ENCODE measurements at regions not wholly inside any gene's neighbourhood (a gene's known extent, or its start where the extent isn't known, plus 50 kb on each side); places are given as distances from the start of the nearest gene placed in this dataset.

- 75 to 86% methylated on average over 6 of the region's 6 CpGs for WGBS, 2 donors
- Histone ChIP-seq H3K27me3 (ENCODE audit: control insufficient read depth in 3 of 3, insufficient read depth in 3 of 3, low read length in 2 of 3) (no peaks in the 10 kb centered on the region), H3K4me3 (no peak overlapping the region), H3K27ac (ENCODE audit: low read depth in 1 of 2, low read length in 1 of 2) (no peak overlapping the region), H3K9ac (ENCODE audit: insufficient read depth in 1 of 2, low read length in 2 of 2) (no peak overlapping the region), H3K9me3 (ENCODE audit: control insufficient read depth in 4 of 4, insufficient read depth in 3 of 4, low read length in 3 of 4) (no peaks in the 10 kb centered on the region), H3K4me1 (ENCODE audit: control insufficient read depth in 5 of 5, insufficient read depth in 5 of 5, low read length in 5 of 5) (no peaks in the 10 kb centered on the region), H3K36me3 (ENCODE audit: control insufficient read depth in 4 of 4, insufficient read depth in 4 of 4, low read length in 4 of 4) (no peaks in the 10 kb centered on the region)
- DNase-seq = no peak
- TF ChIP-seq CTCF (IDR thresholded peaks at IDR 0.05; ENCODE audit: control extremely low read depth, extremely low read depth) = no peak
- no peak for ATAC-seq (ENCODE audit: insufficient read depth, low FRiP score)
Measured at GRCh38 chr9:26229324-26230054, 551.2 kb upstream of the TUSC1 start.

GRCh38 chr9:26228273-26228672 is 550.0 kb upstream of the TUSC1 start:
- Histone ChIP-seq H3K9ac (ENCODE audit: insufficient read depth in 1 of 2, low read length in 2 of 2) (no peak overlapping the region), H3K9me3 (ENCODE audit: control insufficient read depth in 4 of 4, insufficient read depth in 3 of 4, low read length in 3 of 4) (no peaks in the 10 kb centered on the region), H3K4me1 (ENCODE audit: control insufficient read depth in 5 of 5, insufficient read depth in 5 of 5, low read length in 5 of 5) (no peaks in the 10 kb centered on the region), H3K27ac (ENCODE audit: low read depth in 1 of 2, low read length in 1 of 2) (no peak overlapping the region), H3K27me3 (ENCODE audit: control insufficient read depth in 3 of 3, insufficient read depth in 3 of 3, low read length in 2 of 3) (no peaks in the 10 kb centered on the region), H3K4me3 (no peak overlapping the region), H3K36me3 (ENCODE audit: control insufficient read depth in 4 of 4, insufficient read depth in 4 of 4, low read length in 4 of 4) (no peaks in the 10 kb centered on the region)
- TF ChIP-seq CTCF (IDR thresholded peaks at IDR 0.05; ENCODE audit: control extremely low read depth, extremely low read depth) = no peak
- 58 to 69% methylated on average over 2 of the region's 2 CpGs for WGBS, 2 donors
- no peak for ATAC-seq (ENCODE audit: insufficient read depth, low FRiP score)
- DNase-seq = no peak

- H3K4me1 ChIP-seq (ENCODE audit: control insufficient read depth in 5 of 5, insufficient read depth in 5 of 5, low read length in 5 of 5) = no peaks in the 10 kb centered on the region
- no peak overlapping the region for H3K9ac ChIP-seq (ENCODE audit: insufficient read depth in 1 of 2, low read length in 2 of 2)
- H3K9me3 ChIP-seq (ENCODE audit: control insufficient read depth in 4 of 4, insufficient read depth in 3 of 4, low read length in 3 of 4) = peaks cover 0 to 1% (median 0%) of the 10 kb centered on the region in 4 donors
- H3K36me3 ChIP-seq (ENCODE audit: control insufficient read depth in 4 of 4, insufficient read depth in 4 of 4, low read length in 4 of 4) = no peaks in the 10 kb centered on the region
- no peaks in the 10 kb centered on the region for H3K27me3 ChIP-seq (ENCODE audit: control insufficient read depth in 3 of 3, insufficient read depth in 3 of 3, low read length in 2 of 3)
- DNase-seq (no peak), ATAC-seq (ENCODE audit: insufficient read depth, low FRiP score) (no peak)
- no peak for TF ChIP-seq CTCF (IDR thresholded peaks at IDR 0.05; ENCODE audit: control extremely low read depth, extremely low read depth)
- H3K27ac ChIP-seq (ENCODE audit: low read depth in 1 of 2, low read length in 1 of 2) = no peak overlapping the region
- H3K4me3 ChIP-seq = no peak overlapping the region
Measured at GRCh38 chr9:26221290-26221689, 543.0 kb upstream of the TUSC1 start.

- DNase-seq (no peak), ATAC-seq (ENCODE audit: insufficient read depth, low FRiP score) (no peak)
- no peak for TF ChIP-seq CTCF (IDR thresholded peaks at IDR 0.05; ENCODE audit: control extremely low read depth, extremely low read depth)
- no peak overlapping the region for H3K27ac ChIP-seq (ENCODE audit: low read depth in 1 of 2, low read length in 1 of 2)
- H3K9ac ChIP-seq (ENCODE audit: insufficient read depth in 1 of 2, low read length in 2 of 2) = no peak overlapping the region
- no peaks in the 10 kb centered on the region for H3K36me3 ChIP-seq (ENCODE audit: control insufficient read depth in 4 of 4, insufficient read depth in 4 of 4, low read length in 4 of 4)
- H3K9me3 ChIP-seq (ENCODE audit: control insufficient read depth in 4 of 4, insufficient read depth in 3 of 4, low read length in 3 of 4) = peaks cover 0 to 1% (median 0%) of the 10 kb centered on the region in 4 donors
- no peaks in the 10 kb centered on the region for H3K4me1 ChIP-seq (ENCODE audit: control insufficient read depth in 5 of 5, insufficient read depth in 5 of 5, low read length in 5 of 5)
- no peak overlapping the region for H3K4me3 ChIP-seq
- H3K27me3 ChIP-seq (ENCODE audit: control insufficient read depth in 3 of 3, insufficient read depth in 3 of 3, low read length in 2 of 3) = no peaks in the 10 kb centered on the region
Measured at GRCh38 chr9:26220367-26220766, 542.1 kb upstream of the TUSC1 start.

All from lung (tissue), 11 donors.